ENCODE measurements at regions not wholly inside any gene's neighbourhood (a gene's known extent, or its start where the extent isn't known, plus 50 kb on each side); places are given as distances from the start of the nearest gene placed in this dataset.

DNA sequence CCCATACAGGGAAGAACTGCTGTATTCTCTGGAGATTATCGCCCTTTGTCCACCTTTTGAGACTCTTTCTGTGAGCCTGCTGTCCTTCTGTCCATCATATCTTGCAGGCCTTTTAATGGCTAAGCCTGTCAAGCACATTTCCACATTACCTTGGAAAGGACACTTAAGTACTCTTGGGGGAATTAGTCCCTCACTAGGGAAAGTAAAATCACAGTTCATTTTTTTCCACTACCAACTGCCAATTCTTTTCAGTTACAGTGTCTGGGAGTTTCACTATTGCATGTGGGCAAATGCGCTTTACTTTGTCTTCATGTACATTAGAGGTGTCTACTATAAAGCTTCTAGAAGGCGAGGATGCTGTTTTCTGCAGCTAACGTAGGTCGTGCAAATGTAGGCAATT, 242.1 kb downstream of the NSUN3 start:
- no peaks in the 10 kb centered on the region for H3K9me3 ChIP-seq (ENCODE audit: low read depth, low read length)
- no peaks in the 10 kb centered on the region for H4K20me1 ChIP-seq (ENCODE audit: insufficient read depth, low read length)
- no peak overlapping the region for H3K27ac ChIP-seq (ENCODE audit: low read depth, low read length)
- no peaks in the 10 kb centered on the region for H3K27me3 ChIP-seq (ENCODE audit: insufficient read depth, low read length)
- no peak for TF ChIP-seq CTCF (IDR thresholded peaks at IDR 0.05; ENCODE audit: extremely low read depth, low read depth, low read length)
- no peak overlapping the region for H3K4me3 ChIP-seq (ENCODE audit: insufficient read depth, low read length)
- no peak for DNase-seq (ENCODE audit: insufficient read length, low spot score, missing footprints)
- no peaks in the 10 kb centered on the region for H3K79me2 ChIP-seq (ENCODE audit: insufficient read depth, low read length)
- H3K36me3 ChIP-seq (ENCODE audit: insufficient read depth, low read length): no peaks in the 10 kb centered on the region
- H3K4me2 ChIP-seq (ENCODE audit: insufficient read depth, low read length): no peak overlapping the region
- no peak overlapping the region for H2AFZ ChIP-seq (ENCODE audit: low read length)
- no peaks in the 10 kb centered on the region for H3K4me1 ChIP-seq (ENCODE audit: insufficient read depth, low read length)

DNA sequence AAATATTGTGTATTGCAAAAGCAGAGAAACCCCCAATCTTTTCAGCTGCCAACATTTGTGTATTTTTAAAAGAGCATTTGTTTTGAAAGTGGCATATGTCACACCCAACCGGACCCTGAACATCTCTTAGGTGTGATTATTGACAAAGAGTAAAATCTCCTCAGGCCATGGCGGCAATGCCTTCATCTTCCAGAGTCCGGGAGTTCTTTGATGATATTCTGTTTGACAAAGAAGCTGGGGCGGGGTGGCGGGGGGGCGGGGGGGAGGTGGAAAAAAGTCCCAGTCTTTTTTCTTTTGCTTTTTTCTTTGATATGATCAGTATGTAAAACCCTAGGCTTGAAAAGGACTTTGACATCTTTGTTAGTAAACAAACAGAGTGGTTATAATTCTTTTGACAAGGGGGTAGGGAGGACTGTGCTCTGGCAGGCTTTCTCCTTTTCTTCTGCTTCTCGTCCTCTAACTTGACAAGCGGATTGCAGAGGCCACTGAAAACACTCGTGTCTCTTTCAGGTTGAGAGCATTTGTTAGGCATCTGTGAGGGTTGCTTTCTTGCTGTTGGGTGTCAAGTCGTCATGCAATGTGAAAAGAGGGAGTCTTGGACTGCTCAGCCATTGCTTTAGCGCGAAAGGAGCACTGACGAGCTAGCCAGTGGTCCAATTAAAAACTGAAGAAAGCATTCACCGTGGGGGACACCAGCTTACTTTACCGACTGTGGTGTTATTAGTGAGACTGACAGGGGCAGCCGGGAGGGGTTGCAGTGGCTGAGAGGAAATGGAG, 243.2 kb downstream of the NSUN3 start:
- H3K4me3 ChIP-seq (ENCODE audit: insufficient read depth, low read length): no peak overlapping the region
- no peaks in the 10 kb centered on the region for H3K79me2 ChIP-seq (ENCODE audit: insufficient read depth, low read length)
- no peak overlapping the region for H2AFZ ChIP-seq (ENCODE audit: low read length)
- no peaks in the 10 kb centered on the region for H4K20me1 ChIP-seq (ENCODE audit: insufficient read depth, low read length)
- no peak overlapping the region for H3K27ac ChIP-seq (ENCODE audit: low read depth, low read length)
- no peak overlapping the region for H3K4me2 ChIP-seq (ENCODE audit: insufficient read depth, low read length)
- no peak for DNase-seq (ENCODE audit: insufficient read length, low spot score, missing footprints)
- H3K27me3 ChIP-seq (ENCODE audit: insufficient read depth, low read length): no peaks in the 10 kb centered on the region
- TF ChIP-seq CTCF (IDR thresholded peaks at IDR 0.05; ENCODE audit: extremely low read depth, low read depth, low read length): no peak
- no peaks in the 10 kb centered on the region for H3K36me3 ChIP-seq (ENCODE audit: insufficient read depth, low read length)
- no peaks in the 10 kb centered on the region for H3K4me1 ChIP-seq (ENCODE audit: insufficient read depth, low read length)
- no peaks in the 10 kb centered on the region for H3K9me3 ChIP-seq (ENCODE audit: low read depth, low read length)

- no peak overlapping the region for H3K27ac ChIP-seq (ENCODE audit: low read depth, low read length)
- no peaks in the 10 kb centered on the region for H3K9me3 ChIP-seq (ENCODE audit: low read depth, low read length)
- H3K4me1 ChIP-seq (ENCODE audit: insufficient read depth, low read length): no peaks in the 10 kb centered on the region
- H3K4me2 ChIP-seq (ENCODE audit: insufficient read depth, low read length): no peak overlapping the region
- H3K4me3 ChIP-seq (ENCODE audit: insufficient read depth, low read length): no peak overlapping the region
- no peak for DNase-seq (ENCODE audit: insufficient read length, low spot score, missing footprints)
- no peak overlapping the region for H2AFZ ChIP-seq (ENCODE audit: low read length)
- H3K36me3 ChIP-seq (ENCODE audit: insufficient read depth, low read length): no peaks in the 10 kb centered on the region
- H3K27me3 ChIP-seq (ENCODE audit: insufficient read depth, low read length): no peaks in the 10 kb centered on the region
- no peak for TF ChIP-seq CTCF (IDR thresholded peaks at IDR 0.05; ENCODE audit: extremely low read depth, low read depth, low read length)
- H4K20me1 ChIP-seq (ENCODE audit: insufficient read depth, low read length): no peaks in the 10 kb centered on the region
- H3K79me2 ChIP-seq (ENCODE audit: insufficient read depth, low read length): no peaks in the 10 kb centered on the region
Observed at GRCh38 chr3:94307588-94307987, 244.7 kb downstream of the NSUN3 start.

DNA sequence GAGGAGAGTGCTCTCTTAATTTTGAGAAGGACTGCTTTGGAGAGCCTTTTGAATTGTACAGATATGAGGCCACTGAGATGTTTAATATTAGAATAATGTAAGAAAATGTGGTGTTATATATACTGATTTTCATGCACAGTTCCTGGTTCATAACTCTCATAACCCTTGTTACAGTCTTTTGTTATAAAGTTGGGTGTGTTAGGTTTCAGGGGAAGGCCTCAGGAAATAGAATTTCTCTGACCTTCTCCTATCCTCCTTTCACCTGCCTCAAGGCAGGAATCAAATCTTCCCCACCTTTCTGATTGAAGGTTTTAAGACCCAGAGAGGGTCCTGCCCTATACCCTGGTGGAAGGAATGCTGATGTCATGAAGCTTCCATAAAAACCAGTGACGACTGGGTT, 245.9 kb downstream of the NSUN3 start:
- no peaks in the 10 kb centered on the region for H3K9me3 ChIP-seq (ENCODE audit: low read depth, low read length)
- no peaks in the 10 kb centered on the region for H3K79me2 ChIP-seq (ENCODE audit: insufficient read depth, low read length)
- no peaks in the 10 kb centered on the region for H3K4me1 ChIP-seq (ENCODE audit: insufficient read depth, low read length)
- TF ChIP-seq CTCF (IDR thresholded peaks at IDR 0.05; ENCODE audit: extremely low read depth, low read depth, low read length): no peak
- H2AFZ ChIP-seq (ENCODE audit: low read length): no peak overlapping the region
- no peak overlapping the region for H3K4me2 ChIP-seq (ENCODE audit: insufficient read depth, low read length)
- no peaks in the 10 kb centered on the region for H3K36me3 ChIP-seq (ENCODE audit: insufficient read depth, low read length)
- H3K27ac ChIP-seq (ENCODE audit: low read depth, low read length): no peak overlapping the region
- DNase-seq (ENCODE audit: insufficient read length, low spot score, missing footprints): no peak
- H3K27me3 ChIP-seq (ENCODE audit: insufficient read depth, low read length): no peaks in the 10 kb centered on the region
- H3K4me3 ChIP-seq (ENCODE audit: insufficient read depth, low read length): no peak overlapping the region
- no peaks in the 10 kb centered on the region for H4K20me1 ChIP-seq (ENCODE audit: insufficient read depth, low read length)

Measured in osteoblast (primary cell).